NCI-H510A treated with DMSO at 0.1 percent for 48 hours (cell line): ENCODE measurements at regions not wholly inside any gene's neighbourhood (a gene's known extent, or its start where the extent isn't known, plus 50 kb on each side); places are given as distances from the start of the nearest gene placed in this dataset.
"Not testable (repeated sequence)": the region's sequence is repeated elsewhere in the genome, so short reads cannot be mapped to it uniquely, and the experiment has no call there.

ENCODE experiments used
- DNase-seq: peaks from one replicate; lab custom pipeline; 2025; lab: John Stamatoyannopoulos, UW

- no peak for DNase-seq
These were observed 103.1 kb downstream of the VGLL3 start for GRCh38 chr3:86887876-86888275.

DNA sequence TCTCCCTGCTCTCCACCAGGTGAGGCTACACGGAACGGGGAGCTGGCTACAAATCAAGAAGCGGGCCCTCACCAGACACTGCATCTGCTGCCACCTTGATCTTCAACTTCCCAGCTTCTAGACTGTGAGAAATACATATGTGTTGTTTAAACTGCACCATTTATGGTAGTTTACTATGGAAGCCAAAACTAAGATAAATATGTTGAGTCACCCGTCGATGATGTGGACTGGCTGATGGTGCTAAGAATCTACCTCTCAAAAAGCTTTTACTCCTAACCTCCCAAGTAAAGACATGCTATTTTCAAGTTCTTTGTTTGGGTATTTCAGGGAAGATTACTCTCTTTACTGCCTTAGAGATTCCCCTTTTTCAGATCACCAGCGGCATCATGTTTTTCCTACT, 110.9 kb downstream of the VGLL3 start:
- DNase-seq = no peak

DNA sequence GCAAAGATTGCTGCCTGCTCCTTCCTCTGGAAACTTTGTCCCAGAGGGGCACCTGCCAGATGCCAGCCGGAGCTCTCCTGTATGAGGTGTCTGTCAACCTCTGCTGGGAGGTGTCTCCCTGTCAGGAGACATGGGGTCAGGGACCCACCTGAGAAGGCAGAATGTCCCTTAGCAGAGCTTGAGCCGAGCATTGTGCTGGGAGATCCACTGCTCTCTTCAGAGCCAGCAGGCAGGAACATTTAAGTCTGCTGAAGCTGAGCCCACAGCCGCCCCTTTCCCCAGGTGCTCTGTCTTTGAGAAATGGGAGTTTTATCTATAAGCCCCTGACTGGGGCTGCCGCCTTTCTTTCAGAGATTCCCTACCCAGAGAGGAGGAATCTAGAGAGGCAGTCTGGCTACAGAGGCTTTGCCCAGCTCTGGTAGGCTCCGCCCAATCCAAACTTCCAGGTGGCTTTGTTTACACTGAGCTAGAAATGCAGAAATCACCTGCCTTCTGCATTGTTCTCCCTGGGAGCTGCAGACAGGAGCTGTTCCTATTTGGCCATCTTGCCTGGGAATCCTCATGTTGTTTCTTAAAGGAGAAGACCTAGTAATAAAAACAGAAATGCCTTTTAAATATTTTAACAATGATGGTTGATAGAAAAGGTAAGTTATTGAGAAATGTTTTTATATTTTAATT, 114.3 kb downstream of the VGLL3 start:
- DNase-seq = peak; percentile 72

- DNase-seq = not testable (repeated sequence)
These were observed 116.2 kb downstream of the VGLL3 start for GRCh38 chr3:86874790-86875189.

DNA sequence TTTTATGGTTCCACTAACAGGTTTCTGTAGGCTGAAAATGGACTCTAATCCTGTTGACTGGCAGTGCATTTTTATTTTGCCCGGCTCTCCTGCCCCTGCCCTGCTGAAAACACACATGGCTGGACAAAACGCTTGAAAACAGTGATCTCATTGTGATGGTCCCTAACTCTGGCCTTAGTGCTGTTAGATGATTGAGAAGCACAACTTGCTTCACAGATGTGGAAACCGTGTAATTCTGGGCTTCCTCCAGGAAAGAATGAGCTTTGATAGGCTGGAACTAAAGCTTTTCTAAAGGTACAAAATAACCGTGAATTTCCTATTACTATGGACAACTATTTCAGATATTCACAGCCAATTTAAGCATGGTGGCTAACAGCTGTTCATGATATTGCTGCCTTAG, 121.4 kb downstream of the VGLL3 start:
- no peak for DNase-seq

DNA sequence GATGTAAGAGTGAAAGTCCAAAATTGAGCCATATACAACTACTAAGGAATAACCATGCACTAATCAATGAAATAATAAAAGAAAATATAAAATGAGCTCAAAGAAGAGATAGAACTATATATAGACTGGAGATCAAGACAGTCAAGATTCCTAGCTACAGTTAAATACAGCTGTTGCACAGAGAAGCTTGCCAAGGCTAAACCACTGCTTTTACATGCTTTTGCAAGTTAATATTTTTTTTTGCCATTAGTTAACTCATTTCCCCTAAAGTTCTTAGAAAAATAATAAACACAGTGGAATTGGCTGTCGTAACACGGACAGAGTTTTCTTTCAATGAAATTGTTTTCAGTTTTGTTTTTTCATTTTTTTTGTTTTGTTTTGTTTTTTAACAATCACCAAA, 123.0 kb downstream of the VGLL3 start:
- no peak for DNase-seq

DNA sequence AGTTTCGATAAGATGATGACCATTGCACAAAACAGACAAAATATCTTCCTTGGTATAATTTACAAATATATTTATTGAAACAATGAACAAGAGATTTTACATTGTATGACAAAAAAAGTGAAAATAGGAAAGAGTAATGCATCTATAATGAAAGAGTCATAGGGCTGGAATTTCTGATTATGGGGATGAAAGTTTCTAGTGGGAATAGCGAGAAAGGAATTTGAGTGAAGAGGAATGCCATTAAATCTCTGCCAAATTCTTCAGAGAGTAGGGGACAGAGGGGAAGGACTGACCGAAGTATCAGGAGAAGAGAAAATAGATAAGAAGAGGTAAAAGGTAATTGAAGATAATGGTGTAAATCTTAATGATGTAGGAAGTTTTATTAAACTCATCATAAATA, 125.4 kb downstream of the VGLL3 start:
- no peak for DNase-seq

- no peak for DNase-seq
These were observed 134.2 kb downstream of the VGLL3 start for GRCh38 chr3:86856711-86857110.

DNA sequence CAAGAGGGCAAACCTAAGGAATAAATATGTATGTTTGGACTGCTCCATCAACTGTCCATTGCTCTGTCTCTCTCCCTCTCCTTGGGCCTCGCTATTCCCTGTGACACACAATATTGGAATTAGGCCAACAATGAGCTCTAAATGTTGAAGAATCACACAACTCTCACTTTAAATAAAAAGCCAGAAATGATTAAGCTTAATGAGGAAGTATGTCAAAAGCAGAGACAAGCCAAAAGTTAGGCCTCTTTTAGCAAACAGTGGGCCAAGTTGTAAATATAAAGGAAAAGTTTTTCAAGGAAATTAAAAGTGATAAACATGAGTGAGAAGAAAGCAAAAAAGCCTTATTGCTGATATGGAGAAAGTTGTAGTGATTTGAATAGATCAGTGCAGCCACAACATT, 141.0 kb downstream of the VGLL3 start:
- DNase-seq = no peak

- no peak for DNase-seq
These were observed 145.2 kb downstream of the VGLL3 start for GRCh38 chr3:86845726-86846125.

DNA sequence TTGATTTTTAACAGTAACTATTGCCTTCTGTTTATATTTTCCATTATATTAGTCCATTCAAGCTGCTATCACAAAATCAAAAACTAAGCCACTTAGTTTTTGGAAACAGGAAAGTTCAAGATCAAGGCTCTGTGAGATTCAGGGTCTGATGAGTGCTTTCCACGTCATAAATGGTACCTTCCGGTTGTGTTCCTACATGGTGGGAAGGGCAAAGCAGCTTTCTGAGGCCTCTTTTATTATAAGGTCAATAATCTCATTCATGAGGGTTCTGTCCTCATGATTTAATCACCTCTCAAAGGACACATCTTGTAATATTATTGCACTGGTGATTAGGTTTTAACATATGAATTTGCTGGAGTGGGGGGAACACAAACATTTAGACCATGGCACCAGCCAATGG, 152.0 kb downstream of the VGLL3 start:
- no peak for DNase-seq

DNA sequence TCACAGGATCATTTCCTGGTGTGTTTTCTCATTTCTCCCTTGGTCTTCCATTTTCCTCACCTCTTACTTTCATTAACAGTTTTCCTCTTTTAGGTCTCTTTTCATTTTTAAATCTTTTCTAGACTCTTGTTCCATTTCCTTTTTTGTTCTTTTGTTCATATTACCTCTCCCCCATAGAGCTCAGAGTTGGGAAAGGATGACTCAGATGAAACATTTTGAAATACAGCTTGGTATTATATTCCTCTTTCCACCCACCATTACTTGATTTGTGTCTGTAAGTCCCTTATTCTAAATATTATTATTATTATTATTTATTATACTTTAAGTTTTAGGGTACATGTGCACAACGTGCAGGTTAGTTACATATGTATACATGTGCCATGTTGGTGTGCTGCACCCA, 153.1 kb downstream of the VGLL3 start:
- no peak for DNase-seq

GRCh38 chr3:86830566-86830965, 160.4 kb downstream of the VGLL3 start:
- DNase-seq = no peak

DNA sequence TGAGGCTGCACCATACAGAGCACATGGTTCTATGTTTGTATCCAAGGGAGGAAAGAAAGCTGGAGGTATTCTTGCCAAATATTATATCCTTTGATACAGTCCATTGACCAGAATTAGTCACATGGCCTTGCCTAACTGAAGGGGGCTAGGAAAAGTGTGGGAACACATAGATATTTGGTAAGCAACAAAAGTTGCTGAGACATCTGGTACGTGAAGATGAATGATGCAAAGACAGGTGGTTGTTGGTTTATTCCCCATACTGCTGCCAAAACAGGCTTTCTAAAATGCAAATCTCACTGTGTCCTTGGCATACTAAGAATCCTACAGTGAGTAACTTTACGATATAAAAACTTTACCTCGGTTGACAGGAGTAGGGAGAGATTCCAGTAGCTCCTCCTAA, 162.2 kb downstream of the VGLL3 start:
- DNase-seq = no peak

GRCh38 chr3:86827582-86827981, 163.4 kb downstream of the VGLL3 start:
- not testable (repeated sequence) for DNase-seq

DNA sequence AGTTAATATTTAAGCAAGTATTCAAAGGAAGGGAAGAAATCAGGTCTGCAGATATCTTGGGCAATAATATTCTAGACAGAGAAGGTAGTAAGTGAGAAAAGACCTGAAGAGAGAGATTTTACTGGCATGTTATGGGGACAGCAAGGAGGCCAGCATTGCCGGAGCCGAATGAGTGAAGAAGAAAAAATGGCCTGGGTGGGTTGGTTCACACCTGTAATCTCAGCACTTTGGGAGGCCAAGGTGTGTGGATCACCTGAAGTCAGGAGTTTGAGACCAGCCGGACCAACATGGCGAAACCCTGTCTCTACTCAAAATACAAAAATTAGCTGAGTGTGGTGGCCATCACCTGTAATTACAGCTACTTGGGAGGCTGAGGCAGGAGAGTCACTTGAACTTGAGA, 164.7 kb downstream of the VGLL3 start:
- no peak for DNase-seq

GRCh38 chr3:86815880-86816279, 175.1 kb downstream of the VGLL3 start:
- DNase-seq = no peak

DNA sequence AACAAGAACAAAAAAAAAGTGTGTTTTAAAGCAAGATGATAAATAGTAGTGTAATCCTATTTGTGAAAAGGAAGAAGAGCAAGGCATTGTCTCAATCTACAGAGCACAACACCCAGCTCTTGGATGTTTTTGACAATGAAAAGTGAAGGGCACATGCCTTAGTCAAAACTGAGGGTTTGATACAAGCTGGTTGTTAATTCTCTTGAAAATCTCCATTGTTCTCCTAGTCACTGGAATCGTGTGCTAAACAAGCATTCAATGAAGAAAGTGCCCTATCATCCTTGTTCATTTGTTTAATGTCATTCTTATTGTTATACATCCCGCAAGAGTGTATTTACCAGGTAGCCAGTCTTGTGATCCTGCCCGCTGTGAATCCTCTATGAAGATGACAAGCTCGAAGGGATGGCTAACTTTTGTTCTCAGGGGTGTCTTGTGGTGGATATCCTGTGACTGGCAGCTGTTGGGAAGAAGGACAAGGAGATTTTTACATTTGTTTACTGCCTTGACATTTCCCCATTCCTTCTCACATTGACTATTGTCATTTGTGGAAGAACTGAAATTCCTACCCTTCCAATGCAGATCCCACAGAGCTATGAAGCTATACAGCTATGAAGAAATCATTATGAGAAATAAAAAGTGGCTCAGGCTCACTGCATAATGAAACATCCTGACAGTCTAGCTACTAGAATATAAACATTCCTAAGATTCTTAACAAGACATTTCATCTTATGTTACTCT, 175.9 kb downstream of the VGLL3 start:
- DNase-seq = no peak

DNA sequence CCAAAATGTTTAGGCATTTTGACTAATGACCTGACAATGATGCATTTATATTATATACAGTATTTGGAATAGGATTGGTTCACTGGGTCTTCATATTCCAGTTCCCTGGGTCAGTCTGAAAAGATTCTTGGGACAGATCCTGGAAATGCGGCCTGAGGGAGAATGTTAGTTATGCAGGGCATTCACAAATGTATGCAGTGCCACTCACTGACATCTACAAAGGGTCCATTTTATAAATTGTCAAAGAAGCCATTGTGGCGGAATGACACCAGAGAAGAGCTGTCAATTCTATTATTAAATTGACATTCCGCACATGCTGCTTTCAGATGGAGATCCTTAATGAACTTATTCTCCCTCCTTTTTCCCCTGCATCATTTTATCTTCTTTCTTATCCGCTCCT, 176.6 kb downstream of the VGLL3 start:
- DNase-seq = no peak

GRCh38 chr3:86801921-86802320, 189.0 kb downstream of the VGLL3 start:
- DNase-seq = no peak

GRCh38 chr3:86801066-86801465, 189.9 kb downstream of the VGLL3 start:
- DNase-seq = no peak

- no peak for DNase-seq
These were observed 190.8 kb downstream of the VGLL3 start for GRCh38 chr3:86800116-86800515.

DNA sequence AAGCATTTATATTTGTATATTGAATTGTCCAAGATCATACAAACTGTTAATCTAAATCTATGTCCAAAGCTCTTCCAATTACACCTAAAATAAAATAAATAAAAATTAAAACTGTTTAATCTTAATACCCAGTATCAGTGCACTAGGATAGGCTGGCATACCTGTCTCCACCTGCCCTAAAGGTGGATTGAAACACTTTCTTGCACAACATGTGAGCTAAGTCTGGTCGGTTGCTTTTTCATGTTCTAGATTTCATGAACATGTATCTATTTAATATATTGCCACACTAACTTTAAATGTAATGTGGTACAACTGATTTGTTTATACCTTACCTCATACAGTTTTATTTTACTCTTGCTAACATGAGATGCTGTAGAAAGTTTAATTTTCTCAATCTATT, 193.0 kb downstream of the VGLL3 start:
- no peak for DNase-seq
